ENCODE measurements at regions not wholly inside any gene's neighbourhood (a gene's known extent, or its start where the extent isn't known, plus 50 kb on each side); places are given as distances from the start of the nearest gene placed in this dataset.

DNA sequence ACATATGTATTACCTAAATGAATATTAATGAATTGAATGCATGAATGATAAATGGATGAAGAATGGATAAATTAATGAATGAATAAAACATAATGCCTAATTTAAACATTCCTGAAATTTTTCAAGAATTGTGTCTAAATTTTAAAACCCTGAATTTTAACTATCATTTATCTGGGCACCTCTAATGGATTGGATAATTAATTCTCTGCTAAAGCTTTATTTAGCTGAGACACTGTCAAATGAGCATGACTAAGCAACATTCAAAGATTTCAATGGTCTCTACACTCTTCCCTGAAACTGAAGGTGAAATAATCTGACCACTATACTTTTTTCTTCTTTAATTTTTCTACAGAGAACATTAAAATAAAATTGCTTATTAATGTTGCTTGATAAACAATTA lies 1197.7 kb downstream of the C4orf33 start:
- FAIRE-seq, result no peak
- no peak for DNase-seq (ENCODE audit: low spot score)

DNA sequence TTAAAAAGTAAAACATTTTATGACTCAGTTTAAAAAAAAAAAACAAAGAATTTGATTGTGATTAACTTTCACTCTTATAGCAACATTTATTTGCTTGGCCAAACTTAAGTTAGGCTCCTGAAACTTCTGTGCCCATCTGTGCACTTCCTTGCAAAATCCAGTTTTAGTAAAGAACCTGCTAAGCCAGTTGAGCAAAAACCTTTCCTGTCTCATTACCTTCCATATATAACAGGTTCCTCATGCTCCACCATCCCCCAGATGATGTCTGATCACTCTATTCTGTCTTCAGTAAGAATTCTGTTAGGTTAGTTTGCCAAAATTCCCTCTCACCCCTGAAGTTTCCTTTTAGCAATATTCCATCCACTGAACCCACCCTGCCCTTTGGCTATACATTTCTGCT lies 1200.5 kb downstream of the C4orf33 start:
- DNase-seq (ENCODE audit: low spot score), result no peak
- FAIRE-seq, result no peak

DNA sequence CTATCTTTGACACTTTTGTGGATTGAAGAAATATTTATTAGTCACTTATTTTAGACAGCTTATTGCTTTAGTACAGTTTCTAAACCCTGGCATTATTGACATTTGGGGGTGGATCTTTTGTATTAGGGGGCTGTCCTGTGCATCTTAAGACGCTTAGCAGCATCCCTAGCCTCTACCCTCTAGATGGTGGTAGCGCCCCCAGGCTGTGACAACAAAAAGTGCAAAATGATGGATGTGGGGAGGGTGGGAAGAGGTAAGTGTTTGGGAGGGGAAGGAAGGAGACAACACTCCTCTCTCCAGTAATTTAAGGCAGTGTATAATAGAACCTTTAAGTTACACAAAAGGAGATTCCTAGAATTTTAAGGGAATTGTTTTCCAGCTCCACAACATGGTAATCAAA lies 1210.6 kb downstream of the C4orf33 start:
- FAIRE-seq, result no peak
- DNase-seq (ENCODE audit: low spot score), result no peak

DNA sequence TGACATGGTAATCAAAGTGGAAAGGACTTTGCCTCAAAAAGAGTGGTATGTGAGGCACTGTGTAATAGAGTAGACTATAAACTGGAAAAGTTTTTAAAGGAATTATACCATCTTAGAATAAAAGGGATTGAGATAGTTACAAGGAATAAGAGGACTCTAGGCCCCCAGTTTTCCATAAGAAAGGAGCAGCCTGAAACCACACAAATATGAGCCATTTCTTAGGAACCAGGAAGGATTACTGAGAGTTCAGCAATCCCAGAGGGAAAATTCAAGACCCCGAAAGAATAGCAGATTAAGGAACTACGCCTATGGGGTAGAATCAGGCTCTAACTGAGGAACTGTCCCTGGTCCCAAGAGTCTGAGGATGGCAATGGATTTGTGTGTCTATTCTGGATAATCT lies 1213.3 kb downstream of the C4orf33 start:
- FAIRE-seq, result no peak
- no peak for DNase-seq (ENCODE audit: low spot score)

DNA sequence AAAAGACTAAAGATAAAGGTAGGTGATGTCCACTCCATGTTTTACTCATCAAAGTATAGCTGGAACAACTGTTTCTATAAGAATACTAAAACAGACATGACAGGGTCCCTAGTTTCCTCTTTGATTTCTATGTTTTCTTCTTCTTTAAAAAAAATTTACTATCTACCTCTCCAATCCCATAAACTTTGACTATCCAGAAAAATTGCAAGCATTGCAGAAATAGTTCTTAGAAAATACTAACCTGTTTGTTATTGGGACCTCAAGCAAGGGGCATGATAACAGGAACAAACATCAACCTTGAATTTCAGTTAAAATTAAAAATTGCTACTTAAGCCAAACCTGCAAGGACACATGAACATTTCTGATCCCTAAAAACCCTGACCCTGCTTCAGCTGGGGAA lies 1226.5 kb downstream of the C4orf33 start:
- DNase-seq (ENCODE audit: low spot score), result no peak
- no peak for FAIRE-seq

DNA sequence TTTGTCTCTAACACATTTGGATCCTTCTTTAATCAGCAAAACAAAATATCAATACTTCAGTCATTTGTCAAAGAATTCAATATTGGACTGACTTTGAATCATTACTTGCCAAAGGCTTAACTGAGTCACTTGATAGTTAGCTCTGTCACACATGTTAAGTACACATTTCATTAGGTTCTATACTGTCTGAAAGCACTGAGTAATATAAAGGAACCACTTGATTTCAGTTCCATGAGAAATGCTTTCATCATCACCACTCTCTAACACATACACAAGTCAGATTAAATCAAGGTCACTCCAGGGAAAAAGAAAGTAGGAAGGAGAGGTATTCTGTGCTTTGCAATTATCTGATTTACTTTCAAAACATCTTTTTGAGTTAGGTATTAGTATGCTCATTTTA lies 1233.1 kb downstream of the C4orf33 start:
- no peak for FAIRE-seq
- DNase-seq (ENCODE audit: low spot score), result no peak

DNA sequence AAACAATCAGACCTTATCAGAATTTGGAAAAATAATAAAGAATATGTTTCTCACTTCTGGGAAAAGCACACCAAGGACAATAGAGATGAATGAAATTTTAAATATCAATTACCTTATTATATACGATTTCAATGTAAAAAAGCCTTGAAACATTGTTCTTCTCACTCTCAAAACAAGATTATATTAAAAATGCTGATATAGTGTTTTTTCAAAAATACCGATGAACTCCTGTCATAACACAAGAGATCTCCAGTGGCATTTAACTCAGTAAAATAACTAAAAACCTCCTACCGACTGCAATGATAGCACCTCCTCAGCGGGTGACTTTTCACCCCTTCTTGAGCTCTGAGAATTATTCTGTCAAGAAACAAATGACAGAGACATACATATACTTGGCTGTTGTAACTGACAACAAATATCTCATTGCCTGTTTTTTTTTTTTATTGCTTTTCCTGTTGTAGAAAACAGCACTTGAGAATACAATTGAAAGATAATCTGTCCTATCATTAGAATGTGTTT lies 1237.3 kb downstream of the C4orf33 start:
- no peak for FAIRE-seq
- DNase-seq (ENCODE audit: low spot score), result no peak

DNA sequence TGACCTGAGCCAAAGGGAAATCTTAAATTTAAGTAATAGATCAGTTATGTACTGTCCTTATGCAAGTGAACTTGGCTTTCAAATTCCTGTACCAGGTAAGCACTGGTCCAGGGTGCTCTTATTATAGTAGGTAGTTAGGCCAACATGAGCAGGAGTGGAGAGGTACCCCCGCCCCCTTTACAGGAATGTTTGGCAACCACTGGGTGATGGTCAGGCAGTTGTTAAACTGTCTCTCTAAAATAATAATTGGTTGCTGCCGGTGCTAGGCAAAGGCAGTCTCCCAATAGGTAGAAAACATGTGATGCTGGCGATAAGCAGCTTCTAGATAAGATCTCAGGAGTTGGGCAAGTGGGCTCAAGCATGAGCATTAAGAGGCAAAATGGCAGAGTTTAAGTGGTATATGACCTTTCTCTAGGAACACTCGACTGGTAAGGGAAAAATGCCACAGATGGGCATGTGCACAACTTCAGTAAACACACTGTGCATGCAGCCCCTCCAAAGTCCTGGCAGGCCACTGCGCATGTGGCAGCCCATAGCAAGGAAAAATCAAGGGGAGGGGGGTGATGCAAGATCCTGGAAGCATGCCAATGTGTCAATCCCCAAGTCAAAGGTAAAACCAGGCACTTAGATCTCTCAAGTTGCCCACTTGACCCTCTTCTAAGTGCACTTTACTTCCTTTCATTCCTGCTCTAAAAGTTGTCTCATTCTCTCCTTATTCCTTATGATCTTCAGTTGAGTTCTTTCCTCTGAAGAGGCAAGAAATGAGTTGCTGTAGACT lies 1239.7 kb downstream of the C4orf33 start:
- DNase-seq (ENCODE audit: low spot score) (no peak), FAIRE-seq (no peak)

DNA sequence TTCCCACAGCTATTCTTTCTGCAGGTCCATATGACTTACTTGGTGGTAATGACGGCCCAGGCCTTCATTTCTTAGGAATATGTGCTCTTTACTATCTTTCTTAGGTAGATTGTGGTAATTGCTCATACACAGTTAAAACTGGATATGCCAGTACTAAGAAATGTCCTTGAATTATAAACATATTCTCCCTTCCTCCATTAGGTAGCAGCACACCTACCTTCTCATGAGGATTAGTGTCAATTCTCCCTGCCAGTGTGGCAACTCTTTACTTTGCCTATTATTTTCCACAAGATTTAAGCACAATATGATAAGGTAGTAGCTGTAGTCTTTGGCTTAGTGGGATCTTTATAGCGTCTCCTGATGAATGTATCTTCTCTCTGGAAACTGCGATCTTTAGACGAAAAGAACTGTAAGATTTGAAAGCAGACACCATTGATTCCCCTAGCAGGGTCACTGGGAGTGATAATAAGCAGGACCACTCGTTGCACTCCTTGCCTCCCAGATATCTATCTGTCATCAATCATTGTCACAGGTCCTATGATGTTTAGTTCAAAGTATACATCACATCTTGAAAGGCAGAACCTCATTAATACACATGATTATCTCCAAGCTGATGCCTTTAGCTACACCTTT lies 1240.7 kb downstream of the C4orf33 start:
- DNase-seq (ENCODE audit: low spot score) (no peak), FAIRE-seq (no peak)

DNA sequence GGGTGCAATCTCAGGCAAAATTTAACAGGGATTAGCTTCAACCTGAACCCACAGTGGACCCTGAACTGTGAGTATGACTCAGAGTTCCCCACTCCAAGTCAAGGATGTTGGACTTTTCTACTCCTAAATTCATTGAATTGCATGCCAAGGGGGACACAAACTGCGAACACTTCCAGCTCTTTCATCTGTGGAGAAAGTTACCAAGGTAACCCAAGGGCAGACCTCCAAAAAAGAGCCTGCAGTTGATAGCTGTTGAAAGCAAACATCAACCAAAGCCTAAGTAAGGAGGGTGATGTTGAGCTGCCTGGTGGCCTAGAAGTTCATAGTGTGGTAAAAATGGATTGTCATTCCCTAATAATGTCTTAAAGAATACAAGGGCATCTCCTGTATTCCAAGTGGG lies 1242.9 kb downstream of the C4orf33 start:
- no peak for FAIRE-seq
- DNase-seq (ENCODE audit: low spot score), result no peak

DNA sequence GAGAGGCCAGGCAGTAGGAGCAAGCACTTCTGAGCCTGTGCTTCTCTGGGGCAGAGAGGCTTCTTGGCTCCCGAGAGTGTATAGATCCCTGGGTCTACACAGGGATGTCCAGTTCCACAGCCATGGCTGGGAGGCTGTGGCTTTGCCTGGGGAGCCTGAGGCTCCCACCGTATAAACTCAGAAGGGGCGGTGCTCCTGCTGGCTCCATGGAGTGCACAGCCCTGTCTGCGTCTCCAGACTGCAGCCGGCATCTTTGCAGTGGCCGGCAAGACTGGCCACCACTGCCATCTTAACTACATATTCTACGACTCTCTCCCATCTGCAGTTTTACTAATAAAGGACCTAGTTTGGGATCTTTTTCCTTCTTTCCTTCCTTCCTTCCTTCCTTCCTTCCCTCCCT lies 1253.8 kb downstream of the C4orf33 start:
- no peak for DNase-seq (ENCODE audit: low spot score)
- no peak for FAIRE-seq

DNA sequence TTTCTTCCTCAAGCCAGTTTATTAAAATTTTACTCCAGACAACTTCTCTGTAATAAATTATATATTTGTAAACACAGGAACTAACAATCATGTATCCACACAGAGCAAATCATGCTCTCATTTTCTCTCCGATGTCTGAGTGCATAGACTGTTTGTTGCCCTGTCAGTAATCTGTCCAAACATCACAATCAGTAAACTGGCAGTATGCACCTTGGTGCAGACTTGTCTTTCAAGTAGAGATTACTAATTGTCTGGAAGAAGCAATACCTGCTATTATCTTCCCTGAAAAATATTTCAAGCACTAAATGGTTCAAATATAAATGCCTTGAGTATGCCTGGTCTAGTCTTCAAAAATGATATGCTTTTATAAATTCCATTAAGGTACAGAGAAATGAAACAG lies 1260.9 kb downstream of the C4orf33 start:
- FAIRE-seq (no peak), DNase-seq (ENCODE audit: low spot score) (no peak)

DNA sequence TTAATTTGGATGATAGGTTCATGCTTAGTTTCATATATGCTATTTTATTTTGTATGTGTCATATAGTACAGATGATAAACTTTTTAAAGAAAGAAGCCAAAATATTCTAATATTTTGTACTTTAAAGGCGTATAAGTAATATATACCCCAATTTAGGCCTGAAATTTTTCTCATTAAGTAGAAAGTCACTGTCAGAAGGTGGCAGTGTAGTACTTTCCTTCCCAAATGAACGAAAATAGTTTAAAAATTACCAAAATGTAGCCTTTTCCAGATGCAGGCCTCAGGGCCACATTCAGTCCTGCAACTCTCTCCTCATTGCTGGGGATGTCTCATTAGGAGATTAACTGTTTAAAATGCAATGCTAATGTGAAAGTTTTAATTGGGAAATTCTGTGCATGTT lies 1263.6 kb downstream of the C4orf33 start:
- FAIRE-seq, result no peak

DNA sequence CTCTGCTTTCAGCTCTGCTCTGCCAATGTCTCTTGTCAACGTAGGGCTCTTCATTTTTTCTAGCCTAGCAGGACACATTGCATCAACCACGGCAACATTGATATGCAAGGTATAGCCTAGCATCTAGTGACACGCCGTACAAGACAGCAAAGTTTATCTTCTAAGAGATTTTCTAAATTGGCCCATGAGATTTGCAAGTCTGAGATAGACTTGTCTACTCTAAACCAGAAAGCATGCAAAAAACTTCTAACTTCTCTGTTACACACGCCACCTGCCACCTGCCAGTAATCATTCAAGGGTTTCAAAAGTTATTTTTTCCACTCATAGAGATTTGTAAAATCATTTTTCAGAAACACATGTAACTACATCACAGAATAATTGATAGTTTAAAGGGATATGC lies 1265.7 kb downstream of the C4orf33 start:
- FAIRE-seq, result no peak
- DNase-seq (ENCODE audit: low spot score), result no peak

More for the DNA sequence above, 1263.6 kb downstream of the C4orf33 start:
- DNase-seq (ENCODE audit: low spot score), result no peak

DNA sequence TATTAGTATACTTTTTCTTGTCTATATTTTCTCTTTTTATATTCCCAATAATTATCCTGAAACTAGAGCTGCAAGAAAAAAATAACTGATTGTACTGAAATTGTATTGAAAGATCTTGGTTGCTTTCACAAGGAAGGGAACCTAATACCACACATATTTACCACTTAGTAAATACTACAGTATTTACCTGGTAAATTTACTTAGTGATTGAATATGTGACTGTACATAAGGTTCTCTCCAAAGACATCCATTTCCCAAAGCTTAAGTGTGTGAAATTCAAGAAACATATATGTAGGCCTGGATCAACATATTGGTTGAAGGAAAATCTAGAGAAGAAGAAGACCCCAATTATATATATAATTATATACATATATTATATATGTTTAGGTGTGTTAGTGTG lies 1272.7 kb downstream of the C4orf33 start:
- DNase-seq (ENCODE audit: low spot score) (no peak), FAIRE-seq (no peak)

DNA sequence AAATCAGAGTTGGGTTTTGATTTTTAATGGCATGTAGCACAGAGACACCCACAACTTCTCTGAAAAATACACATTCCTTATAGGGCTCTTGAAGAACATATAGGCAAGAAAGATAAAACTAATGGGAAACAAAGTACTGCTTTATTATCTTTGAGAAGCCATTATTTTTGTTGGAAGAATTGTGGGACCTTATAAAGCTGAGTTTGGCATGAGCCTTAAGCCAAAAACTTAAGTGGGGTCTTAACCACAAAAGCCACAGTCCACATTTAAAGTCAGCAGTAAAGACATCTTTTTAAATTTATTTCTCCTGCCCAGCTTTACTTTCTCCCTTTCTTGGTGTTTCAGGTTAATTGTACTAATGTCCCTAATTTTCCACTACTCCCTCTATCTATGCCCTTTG lies 1297.3 kb downstream of the C4orf33 start:
- no peak for FAIRE-seq
- no peak for DNase-seq (ENCODE audit: low spot score)

DNA sequence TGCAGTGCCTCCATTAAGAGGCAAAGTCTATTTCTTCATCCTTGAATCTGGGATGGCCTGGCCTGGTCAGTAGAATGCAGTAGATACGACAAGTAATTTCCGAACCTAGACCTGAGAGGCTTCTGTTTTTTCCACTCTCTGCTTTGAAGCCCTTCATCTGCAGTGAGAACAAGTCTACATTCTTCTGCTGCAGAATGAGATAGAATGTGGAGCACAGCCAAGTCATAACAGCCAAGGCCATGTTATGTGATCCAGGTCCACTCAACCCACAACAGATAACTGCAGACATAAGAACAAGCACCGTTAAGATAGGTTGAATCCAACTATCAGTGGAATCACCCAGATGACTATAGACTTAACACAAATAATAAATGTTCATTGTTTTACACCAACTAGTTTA lies 1297.7 kb downstream of the C4orf33 start:
- FAIRE-seq, result no peak
- DNase-seq (ENCODE audit: low spot score), result no peak

DNA sequence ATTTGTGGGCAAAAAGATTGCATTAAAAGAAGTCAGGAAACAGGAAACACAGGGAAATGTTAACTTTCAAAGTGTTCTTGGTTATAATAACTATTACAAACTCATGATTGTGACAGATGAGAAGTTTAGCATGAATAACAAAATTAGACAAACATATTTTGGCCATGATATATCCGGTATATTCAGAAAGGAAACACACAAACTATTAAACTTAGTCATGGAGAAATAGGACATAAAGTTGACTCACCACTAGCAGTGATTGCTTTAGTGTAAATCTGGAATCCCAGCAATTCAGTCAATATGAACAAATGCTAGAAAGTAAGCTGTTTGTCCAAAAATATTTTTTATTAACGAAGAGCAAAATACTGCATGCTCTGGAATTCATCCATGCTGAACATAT lies 1299.9 kb downstream of the C4orf33 start:
- no peak for FAIRE-seq
- DNase-seq (ENCODE audit: low spot score), result no peak

DNA sequence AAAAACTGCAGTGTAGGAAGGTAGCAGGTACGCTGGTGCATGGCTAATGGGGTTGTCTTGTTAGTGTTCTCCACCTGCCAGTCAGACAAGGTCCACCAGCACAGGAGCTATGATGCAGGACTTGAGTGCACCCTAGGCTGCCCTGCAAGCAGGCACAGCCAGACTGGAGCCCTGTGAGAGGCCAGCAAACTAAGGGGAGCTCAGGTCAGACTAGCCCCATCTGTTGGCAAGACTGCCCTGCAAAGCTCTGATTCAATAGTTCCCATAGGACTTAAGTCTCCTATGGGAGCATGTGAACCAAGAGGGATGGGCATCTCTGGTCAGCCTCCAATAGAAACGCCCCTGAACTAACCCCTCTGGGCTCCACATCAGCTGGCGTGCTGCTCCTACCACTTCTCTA lies 1307.3 kb downstream of the C4orf33 start:
- FAIRE-seq, result no peak
- no peak for DNase-seq (ENCODE audit: low spot score)

DNA sequence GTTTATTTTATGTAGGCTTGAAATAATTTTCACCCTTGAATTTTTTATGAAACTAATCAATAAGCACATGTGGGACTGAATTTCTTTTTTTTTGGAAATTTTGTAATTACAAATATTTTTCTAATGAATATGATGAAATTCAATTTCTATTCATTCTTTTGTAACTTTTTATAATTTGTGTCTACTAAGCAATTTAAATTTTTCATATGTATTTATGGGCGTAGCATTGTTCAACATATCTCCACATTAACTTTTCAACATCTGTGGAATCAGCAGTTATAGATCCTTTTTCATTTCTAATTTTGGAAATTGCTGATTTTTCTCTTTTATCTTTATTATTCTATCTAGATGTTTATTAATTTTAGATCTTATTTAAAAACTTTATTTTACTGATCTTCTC lies 1320.3 kb downstream of the C4orf33 start:
- DNase-seq (ENCODE audit: low spot score) (no peak), FAIRE-seq (no peak)

DNA sequence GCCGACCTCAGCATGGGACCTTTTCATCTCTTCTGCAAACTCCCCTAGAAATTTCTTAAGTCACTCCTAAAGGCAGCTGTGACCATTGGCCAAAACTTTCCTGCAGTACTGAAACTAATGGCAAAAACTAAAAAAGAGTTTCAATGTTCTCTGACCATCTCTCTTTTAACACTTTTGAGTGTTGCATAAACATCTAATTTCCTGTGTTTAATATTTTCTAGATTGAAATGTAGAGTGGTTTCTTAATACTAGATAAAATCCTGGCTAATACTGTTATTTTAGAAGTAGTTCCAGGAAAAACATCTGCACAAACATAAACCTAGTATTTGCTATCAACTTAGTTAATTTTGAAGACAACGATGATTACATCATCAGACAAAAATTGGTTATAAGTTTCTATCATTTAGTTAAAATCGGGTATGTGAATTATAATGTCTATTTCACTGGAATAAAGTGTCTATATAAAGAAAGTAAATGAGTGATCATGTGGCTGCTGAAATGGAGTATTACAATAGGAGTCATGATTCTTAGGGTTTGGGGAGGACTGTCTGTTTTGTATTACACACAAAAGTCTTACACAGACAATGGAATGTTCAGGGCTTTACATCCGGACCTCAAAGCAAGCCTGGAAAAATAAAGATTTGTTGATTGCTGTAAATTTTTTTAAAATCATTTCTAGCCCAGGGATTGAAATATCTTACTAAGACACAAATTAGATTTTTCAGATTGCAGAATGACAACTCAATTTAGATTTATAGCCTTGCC lies 1323.4 kb downstream of the C4orf33 start:
- DNase-seq (ENCODE audit: low spot score) (no peak), FAIRE-seq (no peak)

DNA sequence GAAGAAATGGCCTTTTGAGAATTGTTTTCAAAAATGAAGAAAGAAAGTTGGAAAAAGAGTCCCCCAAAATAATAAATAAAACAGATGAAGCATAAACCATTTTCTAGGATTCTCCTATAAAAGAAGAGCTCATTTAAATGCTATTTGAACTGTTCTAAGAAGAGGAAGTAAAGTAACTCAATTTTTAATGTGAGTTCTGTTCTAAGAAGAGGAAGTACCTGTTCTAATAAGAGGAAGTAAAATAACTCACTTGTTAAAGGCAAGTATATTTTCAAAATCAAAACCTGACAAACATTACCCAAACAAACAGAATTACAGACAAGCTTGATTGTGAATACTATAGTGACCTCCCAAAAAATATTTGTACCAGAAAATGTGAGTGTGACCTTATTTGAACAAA lies 1326.3 kb downstream of the C4orf33 start:
- FAIRE-seq (no peak), DNase-seq (ENCODE audit: low spot score) (no peak)
